IPS-18a (cell line): ENCODE measurements at regions not wholly inside any gene's neighbourhood (a gene's known extent, or its start where the extent isn't known, plus 50 kb on each side); places are given as distances from the start of the nearest gene placed in this dataset.

Source experiments
- H3K27ac ChIP-seq: one replicate; pipeline ENCODE4 v1.5.1; 2013; ENCODE audit warnings: low read length
- H3K27me3 ChIP-seq: one replicate; pipeline ENCODE4 v1.6.1; 2013; ENCODE audit warnings: mild to moderate bottlenecking, low read length; ENCODE audit not compliant: control insufficient read depth, insufficient read depth
- H3K36me3 ChIP-seq: one replicate; pipeline ENCODE4 v1.6.1; 2013; ENCODE audit warnings: low read depth, low read length; ENCODE audit not compliant: control insufficient read depth
- H3K4me1 ChIP-seq: one replicate; pipeline ENCODE4 v1.6.1; 2013; ENCODE audit warnings: low read depth, low read length; ENCODE audit not compliant: control insufficient read depth
- H3K4me3 ChIP-seq: one replicate; pipeline ENCODE4 v1.5.1; 2013; ENCODE audit warnings: low read length
- H3K9ac ChIP-seq: one replicate; pipeline ENCODE4 v1.6.1; 2013; ENCODE audit warnings: mild to moderate bottlenecking, low read length, moderate library complexity
- H3K9me3 ChIP-seq: one replicate; pipeline ENCODE4 v1.6.1; 2013; ENCODE audit warnings: low read depth, low read length; ENCODE audit not compliant: control insufficient read depth

DNA sequence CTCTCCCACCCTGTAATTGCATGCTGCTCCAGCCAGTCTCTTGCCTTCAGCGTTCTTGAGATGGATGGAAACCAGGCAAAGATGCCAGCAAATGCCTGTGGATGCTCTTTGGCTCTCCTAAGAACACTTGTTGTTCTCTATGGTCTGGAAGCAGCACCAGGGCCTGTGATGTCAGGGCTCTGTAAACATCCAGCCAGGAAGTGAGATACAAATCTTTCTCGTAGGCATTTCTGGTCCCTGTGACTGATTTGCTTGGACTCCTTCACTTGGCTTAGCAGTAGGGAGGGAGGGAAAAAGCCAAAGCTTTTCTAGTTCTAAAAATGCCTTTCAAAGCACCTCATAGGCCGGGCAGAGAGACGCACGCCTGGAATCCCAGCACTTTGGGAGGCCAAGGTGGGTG, 201.3 kb downstream of the REEP3 start:
- no peaks in the 10 kb centered on the region for H3K27me3 ChIP-seq
- no peaks in the 10 kb centered on the region for H3K4me1 ChIP-seq
- H3K9me3 ChIP-seq, result no peaks in the 10 kb centered on the region
- no peak overlapping the region for H3K9ac ChIP-seq
- no peak overlapping the region for H3K4me3 ChIP-seq
- H3K27ac ChIP-seq, result no peak overlapping the region
- H3K36me3 ChIP-seq, result no peaks in the 10 kb centered on the region

DNA sequence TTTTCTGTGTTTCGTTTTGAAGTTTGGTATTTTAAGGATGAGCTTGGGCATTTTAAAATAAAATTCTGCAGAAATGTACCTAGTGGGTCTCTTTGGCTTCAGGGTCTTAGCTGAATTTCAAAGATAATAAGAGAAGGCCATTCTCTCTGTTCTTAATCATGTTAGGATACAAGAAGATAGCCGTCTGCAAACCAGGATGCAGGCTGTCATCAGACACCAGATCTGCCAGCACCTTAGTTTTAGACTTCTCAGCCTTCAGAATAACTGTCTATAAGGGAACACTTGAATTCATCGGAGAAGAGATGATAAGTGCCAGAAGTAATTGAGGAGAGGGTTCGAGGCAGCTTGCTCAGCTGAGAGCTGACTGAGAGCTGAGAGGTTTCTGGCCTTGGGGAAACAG, 202.1 kb downstream of the REEP3 start:
- no peak overlapping the region for H3K27ac ChIP-seq

DNA sequence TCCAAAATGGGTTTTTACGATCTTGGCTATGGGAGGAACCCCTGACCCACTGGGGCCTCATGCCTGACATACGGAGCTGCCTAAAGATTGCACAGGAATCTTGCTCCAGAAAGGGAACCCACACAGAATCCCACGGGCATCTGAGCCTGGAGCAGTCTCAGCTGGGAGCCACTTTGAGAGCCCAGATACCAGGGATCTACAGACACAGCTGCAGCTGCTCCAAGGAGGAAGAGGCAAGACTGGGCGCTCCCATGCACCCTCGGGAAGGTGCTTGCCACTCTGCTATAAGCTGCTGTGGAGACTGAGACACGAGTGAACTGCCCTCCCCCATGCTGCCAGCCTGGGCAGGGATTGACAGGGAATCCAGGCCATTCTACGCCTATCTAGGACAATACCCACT, 202.5 kb downstream of the REEP3 start:
- Histone ChIP-seq H3K27me3 (no peaks in the 10 kb centered on the region), H3K4me1 (no peaks in the 10 kb centered on the region), H3K9ac (no peak overlapping the region), H3K9me3 (no peaks in the 10 kb centered on the region), H3K4me3 (no peak overlapping the region), H3K27ac (no peak overlapping the region), H3K36me3 (no peaks in the 10 kb centered on the region)

More for the DNA sequence above, 202.1 kb downstream of the REEP3 start:
- H3K4me1 ChIP-seq, result no peaks in the 10 kb centered on the region
- no peaks in the 10 kb centered on the region for H3K27me3 ChIP-seq
- no peaks in the 10 kb centered on the region for H3K36me3 ChIP-seq
- no peak overlapping the region for H3K4me3 ChIP-seq
- no peaks in the 10 kb centered on the region for H3K9me3 ChIP-seq
- H3K9ac ChIP-seq, result no peak overlapping the region

DNA sequence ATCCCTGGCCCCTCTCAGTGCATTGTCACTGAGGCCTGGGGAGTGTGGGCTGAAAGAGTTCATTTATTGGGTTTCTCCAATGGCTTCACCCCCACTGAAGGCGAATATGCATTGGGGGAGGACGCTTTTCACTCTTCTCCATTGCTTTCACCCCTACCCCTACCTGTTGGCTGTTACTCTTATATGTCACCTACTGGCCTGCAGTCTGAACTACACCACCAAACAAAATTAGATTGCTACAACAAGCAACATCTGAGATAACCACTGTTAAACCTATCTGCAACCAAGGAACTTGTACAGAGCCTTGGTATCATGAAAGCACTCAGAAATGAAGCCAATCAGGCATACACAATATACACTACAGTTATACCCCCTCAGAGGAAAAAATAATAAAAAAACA, 203.7 kb downstream of the REEP3 start:
- H3K27me3 ChIP-seq, result no peaks in the 10 kb centered on the region
- H3K4me3 ChIP-seq, result no peak overlapping the region
- no peaks in the 10 kb centered on the region for H3K4me1 ChIP-seq
- H3K36me3 ChIP-seq, result no peaks in the 10 kb centered on the region
- H3K9ac ChIP-seq, result no peak overlapping the region
- H3K9me3 ChIP-seq, result no peaks in the 10 kb centered on the region
- H3K27ac ChIP-seq, result no peak overlapping the region

DNA sequence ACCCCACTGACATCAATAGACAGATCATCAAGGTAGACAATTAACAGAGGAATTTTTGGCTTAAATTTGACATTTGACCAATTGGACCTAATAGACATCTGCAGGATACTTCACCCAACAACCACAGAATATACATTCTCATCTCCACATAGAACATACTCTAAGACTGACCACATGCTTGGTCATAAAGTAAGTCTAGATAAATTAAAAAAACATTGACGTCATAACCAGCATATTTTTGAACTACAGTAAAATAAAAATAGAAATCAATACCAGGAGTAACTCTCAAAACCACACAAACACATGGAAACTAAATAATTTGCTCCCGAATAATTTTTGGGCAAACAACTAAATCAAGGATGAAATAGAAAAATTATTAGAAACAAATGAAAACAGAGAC, 205.7 kb downstream of the REEP3 start:
- H3K4me1 ChIP-seq, result no peaks in the 10 kb centered on the region
- H3K9me3 ChIP-seq, result no peaks in the 10 kb centered on the region
- H3K36me3 ChIP-seq, result no peaks in the 10 kb centered on the region
- no peaks in the 10 kb centered on the region for H3K27me3 ChIP-seq
- H3K27ac ChIP-seq, result no peak overlapping the region
- H3K4me3 ChIP-seq, result no peak overlapping the region
- H3K9ac ChIP-seq, result no peak overlapping the region

DNA sequence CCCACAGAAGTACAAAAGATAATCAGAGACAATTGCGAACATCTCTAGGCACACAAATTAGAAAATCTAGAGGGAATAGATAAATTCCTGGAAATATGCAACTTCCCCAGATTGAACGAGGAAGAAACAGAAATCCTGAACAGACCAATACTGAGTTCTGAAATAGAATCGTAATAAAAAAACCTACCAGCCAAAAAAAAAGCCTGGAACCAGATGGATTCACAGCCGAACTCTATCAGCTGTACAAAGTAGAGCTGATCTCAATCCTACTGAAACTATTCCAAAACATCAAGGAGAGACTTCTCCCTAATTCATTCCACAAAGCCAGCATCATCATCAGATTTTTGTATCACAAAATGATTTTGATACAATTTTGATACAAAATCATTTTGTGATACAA, 206.4 kb downstream of the REEP3 start:
- no peak overlapping the region for H3K9ac ChIP-seq
- H3K27me3 ChIP-seq, result no peaks in the 10 kb centered on the region
- H3K9me3 ChIP-seq, result no peaks in the 10 kb centered on the region
- H3K4me1 ChIP-seq, result no peaks in the 10 kb centered on the region
- H3K4me3 ChIP-seq, result no peak overlapping the region
- H3K36me3 ChIP-seq, result no peaks in the 10 kb centered on the region
- H3K27ac ChIP-seq, result no peak overlapping the region

DNA sequence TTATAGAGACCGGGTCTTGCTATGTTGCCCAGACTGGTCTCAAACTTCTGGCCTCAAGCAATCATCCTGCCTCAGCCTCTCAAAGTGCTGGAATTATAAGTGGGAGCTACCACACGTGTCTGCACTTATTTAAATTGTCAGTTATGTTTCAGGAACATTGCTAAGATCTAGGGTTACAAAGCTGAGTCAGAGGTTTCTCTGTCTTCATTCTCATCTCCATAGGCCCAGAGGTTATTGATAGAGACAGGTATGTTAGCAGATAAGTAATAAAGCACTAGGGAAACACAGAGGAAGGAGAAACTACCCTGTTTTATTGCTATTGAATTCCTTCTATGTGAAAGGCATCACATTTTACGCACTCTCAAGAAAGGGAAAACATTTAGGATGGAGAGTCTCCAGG, 214.1 kb downstream of the REEP3 start:
- H3K27ac ChIP-seq, result no peak overlapping the region
- no peaks in the 10 kb centered on the region for H3K36me3 ChIP-seq
- H3K4me1 ChIP-seq, result no peaks in the 10 kb centered on the region
- no peaks in the 10 kb centered on the region for H3K9me3 ChIP-seq
- no peak overlapping the region for H3K4me3 ChIP-seq
- no peaks in the 10 kb centered on the region for H3K27me3 ChIP-seq
- H3K9ac ChIP-seq, result no peak overlapping the region

DNA sequence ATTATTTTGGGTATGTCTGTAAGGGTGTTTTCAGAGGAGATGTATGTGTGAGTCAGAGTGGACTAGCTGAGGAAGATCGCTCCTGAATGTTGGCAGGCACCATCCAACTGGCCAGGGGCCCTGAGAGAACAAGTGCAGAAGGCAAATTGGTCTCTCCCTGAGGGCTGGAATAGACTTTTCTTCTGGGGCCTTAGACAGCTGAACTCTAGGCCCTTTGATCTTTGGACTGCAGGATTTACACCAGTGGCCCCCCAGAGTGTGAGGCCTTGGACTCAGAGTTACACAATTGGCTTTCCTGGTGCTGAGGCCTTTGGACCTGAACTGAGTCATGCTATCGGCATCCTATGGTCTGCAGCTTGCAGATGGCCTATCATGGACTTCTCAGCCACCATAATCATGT, 217.2 kb downstream of the REEP3 start:
- no peak overlapping the region for H3K9ac ChIP-seq
- H3K4me1 ChIP-seq, result no peaks in the 10 kb centered on the region
- no peaks in the 10 kb centered on the region for H3K9me3 ChIP-seq
- no peaks in the 10 kb centered on the region for H3K36me3 ChIP-seq
- H3K27ac ChIP-seq, result no peak overlapping the region
- no peak overlapping the region for H3K4me3 ChIP-seq
- no peaks in the 10 kb centered on the region for H3K27me3 ChIP-seq

DNA sequence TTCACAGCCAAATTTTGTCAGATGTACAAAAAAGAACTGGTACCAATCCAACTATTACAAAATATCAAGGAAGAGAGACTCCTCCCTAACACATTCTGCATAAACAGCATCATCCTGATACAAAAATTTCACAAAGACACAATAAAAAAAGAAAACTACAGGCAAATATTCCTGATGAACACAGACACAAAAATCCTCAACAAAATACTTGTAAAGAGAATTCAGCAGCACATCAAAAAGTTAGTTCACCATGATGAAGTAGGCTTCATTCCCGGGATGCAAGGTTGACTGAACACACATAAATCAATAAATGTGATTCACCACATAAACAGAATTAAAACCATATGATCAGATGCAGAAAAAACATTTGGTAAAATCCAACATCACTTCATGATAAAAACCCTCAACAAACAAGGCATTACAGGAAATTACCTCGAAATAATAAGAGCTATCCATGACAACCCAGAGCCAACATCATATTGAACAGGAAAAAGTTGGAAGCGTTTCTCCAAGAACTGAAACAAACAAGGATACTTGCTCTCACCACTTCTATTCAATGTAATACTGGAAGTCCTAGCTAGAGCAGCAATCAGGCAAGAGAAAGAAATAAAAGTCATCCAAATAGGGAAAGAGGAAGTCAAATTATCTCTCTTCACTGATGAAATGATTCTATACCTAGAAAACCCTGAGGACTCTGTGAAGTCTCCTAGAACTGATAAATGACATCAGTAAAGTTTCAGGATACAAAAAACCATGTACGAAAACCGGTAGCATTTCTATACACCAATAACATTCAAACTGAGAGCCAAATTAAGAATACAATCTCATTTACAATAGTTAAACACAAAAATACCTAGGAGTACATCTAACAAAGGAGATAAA, 223.1 kb downstream of the REEP3 start:
- no peaks in the 10 kb centered on the region for H3K36me3 ChIP-seq
- no peaks in the 10 kb centered on the region for H3K27me3 ChIP-seq
- H3K4me1 ChIP-seq, result no peaks in the 10 kb centered on the region
- H3K27ac ChIP-seq, result no peak overlapping the region
- no peak overlapping the region for H3K4me3 ChIP-seq
- H3K9me3 ChIP-seq, result no peaks in the 10 kb centered on the region
- H3K9ac ChIP-seq, result no peak overlapping the region

DNA sequence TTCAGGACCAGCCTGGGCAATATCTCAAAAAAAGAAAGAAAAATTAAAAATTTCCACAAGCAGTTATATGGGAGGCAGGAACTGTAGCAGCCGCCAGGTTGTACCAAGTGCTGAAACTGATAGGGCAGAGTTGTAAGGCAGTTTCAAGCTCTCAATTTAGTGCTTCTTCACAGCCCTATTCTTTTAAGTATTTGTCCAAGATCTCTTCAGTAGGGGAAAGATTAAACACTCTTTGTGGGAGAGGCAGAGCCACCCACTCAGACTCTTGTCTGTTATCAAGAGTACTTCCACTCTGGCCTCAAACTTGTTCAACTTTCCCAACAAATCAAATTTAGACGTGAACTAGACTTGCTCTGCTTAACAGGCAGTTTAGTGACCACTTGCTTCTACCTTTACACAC, 228.7 kb downstream of the REEP3 start:
- Histone ChIP-seq H3K9me3 (no peaks in the 10 kb centered on the region), H3K4me3 (no peak overlapping the region), H3K4me1 (no peaks in the 10 kb centered on the region), H3K36me3 (no peaks in the 10 kb centered on the region), H3K27ac (no peak overlapping the region), H3K27me3 (no peaks in the 10 kb centered on the region), H3K9ac (no peak overlapping the region)

DNA sequence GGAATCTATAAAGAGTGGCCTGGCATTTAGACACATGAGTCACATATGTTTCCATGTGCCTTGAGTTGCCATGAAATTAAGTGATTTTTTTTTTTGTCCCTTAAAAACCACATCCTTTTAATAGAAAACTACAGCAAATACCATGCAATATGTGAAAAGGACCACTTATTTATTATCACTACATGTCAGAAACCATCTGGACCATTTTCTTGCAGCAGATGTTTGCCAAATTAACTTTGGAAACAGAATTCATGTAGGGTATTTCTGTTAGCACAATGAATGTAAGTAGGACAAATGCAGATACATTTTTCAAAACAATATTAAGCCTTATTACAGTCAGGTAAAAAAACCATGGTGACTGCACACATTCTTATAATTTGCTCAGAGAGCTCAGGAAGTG, 230.6 kb downstream of the REEP3 start:
- H3K27me3 ChIP-seq, result no peaks in the 10 kb centered on the region
- H3K4me1 ChIP-seq, result no peaks in the 10 kb centered on the region
- no peak overlapping the region for H3K9ac ChIP-seq
- H3K27ac ChIP-seq, result no peak overlapping the region
- H3K36me3 ChIP-seq, result no peaks in the 10 kb centered on the region
- no peaks in the 10 kb centered on the region for H3K9me3 ChIP-seq
- H3K4me3 ChIP-seq, result no peak overlapping the region

DNA sequence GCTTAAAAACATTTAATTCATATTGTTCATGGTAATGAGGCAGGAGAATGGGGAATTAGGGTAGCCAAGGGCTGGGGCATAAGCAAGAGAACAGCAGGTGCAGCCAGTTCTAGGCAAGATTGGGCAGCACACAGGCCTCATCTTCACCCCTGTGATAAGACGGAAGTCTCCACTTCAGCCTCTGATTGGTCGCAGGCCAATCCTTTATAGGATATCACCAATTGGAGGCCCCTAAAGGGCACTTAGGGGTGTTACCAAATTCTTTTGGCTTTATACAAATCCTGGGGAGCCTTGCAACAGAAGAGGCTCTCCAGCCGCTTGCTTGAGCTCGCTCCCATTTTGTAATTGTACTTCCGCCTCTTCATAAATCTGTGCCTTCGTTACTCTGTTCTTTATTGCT, 231.1 kb downstream of the REEP3 start:
- Histone ChIP-seq H3K9ac (no peak overlapping the region), H3K4me3 (no peak overlapping the region), H3K4me1 (no peaks in the 10 kb centered on the region), H3K9me3 (no peaks in the 10 kb centered on the region), H3K27me3 (no peaks in the 10 kb centered on the region), H3K27ac (no peak overlapping the region), H3K36me3 (no peaks in the 10 kb centered on the region)
